HG02610 (cell line): ENCODE measurements at regions not wholly inside any gene's neighbourhood (a gene's known extent, or its start where the extent isn't known, plus 50 kb on each side); places are given as distances from the start of the nearest gene placed in this dataset.

Experiments used
- ATAC-seq: cut with Tn5 transposase; IDR thresholded peaks from one replicate; pipeline ENCODE4 v1.9.1; 2021; ENCODE audit warnings: mild to moderate bottlenecking, moderate library complexity; ENCODE audit not compliant: unreplicated experiment

DNA sequence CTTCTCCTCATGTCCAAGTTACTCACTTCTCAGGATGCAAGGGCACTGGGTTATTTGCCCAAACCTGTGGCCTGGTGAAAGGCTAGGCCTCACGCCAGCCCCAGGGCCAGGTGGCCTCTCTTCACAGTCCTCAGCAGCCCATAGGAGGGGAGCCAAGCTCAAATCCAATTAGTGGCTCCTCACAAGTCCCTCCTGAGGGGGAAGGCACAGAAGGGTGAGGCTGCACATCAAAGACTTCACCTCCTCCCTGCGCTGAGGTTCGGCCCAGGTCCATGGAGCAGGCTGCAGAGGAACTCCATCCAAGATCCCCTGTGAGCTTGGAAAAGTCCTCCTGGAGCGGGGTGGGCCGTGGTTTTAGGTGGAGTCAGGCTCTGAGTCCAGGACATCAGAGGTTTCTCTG is 320.0 kb downstream of the FOXL1 start:
- no peak for ATAC-seq

DNA sequence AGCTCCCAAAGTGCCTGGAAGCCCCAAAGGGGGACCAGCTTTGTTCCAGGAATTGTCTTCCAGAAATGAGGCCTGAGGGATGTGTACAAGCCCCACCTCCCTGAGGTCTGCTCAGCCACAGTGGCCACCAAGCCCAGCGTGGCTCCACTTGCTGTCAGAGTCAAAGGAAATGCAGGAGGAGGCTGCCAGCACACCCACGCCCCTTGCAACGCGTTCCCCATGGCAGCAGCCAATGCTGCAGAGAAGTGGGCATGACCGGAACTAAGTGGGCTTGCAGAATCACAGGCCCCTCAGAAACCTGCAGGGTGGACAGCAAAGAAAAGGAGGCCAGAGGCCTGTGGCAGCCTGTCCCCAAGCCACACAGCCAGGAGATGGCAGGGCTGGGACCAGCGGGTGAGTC is 320.8 kb downstream of the FOXL1 start:
- ATAC-seq: no peak

DNA sequence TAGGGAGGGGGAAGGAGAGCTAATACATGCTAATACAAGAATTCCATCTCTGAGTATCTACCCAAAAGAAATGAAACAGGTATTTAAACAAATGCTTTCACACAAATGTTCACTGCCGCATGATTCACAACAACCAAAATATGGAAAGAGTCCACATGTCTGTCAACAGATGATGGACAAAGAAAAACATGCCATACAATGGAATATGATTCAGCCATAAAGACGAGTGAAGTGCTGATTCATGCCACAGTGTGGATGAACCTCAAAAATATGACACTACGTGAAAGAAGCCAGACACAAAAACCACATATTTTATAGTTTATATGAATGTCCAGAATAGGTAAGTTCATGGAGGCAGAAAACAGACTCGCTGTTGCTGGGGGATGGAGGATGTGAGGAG is 321.4 kb downstream of the FOXL1 start:
- ATAC-seq: no peak

DNA sequence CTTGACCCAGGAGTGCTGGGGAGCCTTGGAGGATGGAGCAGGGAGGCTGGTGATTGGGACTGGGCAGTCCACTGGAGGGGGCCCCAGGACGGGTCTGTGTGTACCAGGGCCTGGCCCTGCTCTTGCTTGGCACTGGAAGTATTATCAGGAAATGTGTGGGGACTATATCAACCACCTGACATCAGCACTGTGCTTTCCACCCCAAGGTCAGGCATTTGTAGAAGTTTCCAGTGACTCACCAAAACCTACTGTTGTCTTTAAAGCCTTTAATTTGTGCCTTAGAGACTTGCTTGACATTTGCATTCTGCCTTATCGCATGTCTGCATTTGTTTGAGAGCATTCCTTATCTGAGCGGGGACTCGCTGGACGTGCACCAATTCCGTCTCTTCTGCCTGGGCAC is 323.1 kb downstream of the FOXL1 start:
- no peak for ATAC-seq

DNA sequence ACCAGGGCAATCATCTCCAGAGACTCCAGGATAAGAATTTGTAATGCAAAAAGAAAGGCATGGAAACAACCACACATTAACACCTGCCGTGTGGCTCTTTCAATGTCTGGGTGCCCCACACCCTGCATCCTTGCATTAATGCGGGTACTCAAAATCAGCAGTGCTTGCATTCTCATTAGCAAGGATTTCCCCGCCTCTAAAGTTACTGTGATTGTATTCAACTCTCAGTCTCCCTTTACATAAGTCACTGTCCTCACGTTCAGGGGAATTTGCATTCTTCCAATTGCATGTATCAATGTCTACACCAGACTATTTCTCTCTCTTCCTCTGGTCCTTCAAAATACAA is 324.3 kb downstream of the FOXL1 start:
- ATAC-seq: no peak

DNA sequence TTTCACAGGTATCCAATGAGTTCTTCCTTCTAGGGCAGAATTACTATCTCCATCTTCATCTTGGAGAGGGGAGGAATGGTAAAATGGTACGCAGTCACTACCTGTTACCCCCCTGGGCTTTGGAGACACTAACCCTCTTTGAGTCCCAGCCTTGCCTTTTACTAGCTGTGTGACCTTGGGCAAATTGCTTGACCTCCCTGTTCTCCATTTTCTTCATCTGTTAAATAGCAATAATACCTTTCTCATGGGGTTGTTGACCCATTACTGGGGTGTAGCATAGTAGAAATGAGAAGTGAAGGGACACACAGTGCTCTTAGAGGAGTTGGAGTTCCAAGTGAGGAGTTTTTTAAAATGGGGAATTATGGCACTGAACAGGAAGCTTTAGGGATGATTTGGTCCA is 324.7 kb downstream of the FOXL1 start:
- no peak for ATAC-seq

DNA sequence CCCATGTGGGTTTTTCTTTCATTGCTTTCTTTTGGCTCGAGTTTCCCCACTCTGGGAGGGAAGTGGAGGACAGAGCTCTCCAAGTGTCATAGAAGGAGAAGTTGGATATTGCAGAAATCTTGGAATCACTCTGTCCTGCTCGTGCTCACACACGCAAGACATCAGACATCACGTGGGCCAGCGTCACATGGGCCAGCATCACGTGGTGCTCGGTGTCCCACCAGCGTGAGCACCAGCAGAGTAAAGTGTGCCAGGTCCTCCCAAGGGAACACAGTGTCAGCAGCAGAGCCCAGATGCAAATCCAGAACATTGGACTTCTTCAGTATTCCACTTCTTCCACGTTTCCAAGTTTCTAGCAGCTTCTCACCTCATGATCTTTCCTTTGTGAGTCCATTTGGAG is 327.0 kb downstream of the FOXL1 start:
- no peak for ATAC-seq

DNA sequence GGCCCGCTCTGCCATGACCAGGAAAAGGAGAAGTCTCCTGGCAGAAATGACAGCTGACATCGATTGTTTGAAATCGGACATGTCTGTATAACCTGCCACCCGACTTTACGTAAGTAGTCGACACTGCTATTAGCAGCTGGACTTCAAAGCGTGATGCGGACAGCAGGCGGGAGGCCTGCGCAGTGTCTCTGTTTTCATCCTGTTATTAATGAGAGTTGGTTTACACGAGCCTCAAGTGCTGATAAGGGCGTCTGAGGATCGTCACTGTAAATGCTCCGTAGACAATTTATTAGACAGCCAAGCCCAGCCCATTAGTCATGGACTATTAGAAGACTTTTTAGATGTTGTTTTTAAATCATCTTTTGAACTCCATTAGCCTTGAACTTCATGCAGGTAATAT is 328.3 kb downstream of the FOXL1 start:
- no peak for ATAC-seq

DNA sequence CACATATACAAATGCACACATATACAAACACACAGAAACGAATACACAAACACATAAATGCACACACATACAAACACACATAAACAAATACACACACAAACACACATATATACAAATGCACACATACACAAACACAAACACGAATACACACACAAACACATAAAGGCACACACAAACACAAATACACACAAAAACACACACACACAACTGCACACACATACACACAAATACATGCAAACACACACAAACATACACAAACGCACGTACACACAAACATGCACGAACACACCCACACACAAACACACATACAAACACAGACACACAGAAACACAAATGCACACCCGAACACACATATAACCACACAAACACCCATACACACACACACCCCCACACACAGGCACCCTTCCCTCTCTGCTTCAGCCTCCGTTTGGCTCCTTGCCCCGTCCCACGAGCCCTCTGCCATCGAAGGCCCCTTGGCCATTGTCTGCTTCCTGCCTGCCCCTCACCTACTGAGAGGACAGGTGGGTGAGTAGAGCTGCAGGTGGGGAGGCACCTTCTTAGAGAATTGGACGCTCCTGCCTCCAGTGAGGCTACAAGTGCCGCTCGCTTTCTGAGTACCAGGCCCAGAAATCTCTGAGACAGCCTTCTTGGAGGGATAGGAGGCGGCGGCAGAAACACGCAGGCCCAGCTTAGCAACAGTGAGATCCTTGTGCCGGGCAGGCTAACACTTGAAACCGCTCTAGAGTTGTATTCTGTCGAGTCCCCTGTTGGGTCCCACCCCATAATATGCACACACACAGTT is 331.2 kb downstream of the FOXL1 start:
- ATAC-seq: no peak

DNA sequence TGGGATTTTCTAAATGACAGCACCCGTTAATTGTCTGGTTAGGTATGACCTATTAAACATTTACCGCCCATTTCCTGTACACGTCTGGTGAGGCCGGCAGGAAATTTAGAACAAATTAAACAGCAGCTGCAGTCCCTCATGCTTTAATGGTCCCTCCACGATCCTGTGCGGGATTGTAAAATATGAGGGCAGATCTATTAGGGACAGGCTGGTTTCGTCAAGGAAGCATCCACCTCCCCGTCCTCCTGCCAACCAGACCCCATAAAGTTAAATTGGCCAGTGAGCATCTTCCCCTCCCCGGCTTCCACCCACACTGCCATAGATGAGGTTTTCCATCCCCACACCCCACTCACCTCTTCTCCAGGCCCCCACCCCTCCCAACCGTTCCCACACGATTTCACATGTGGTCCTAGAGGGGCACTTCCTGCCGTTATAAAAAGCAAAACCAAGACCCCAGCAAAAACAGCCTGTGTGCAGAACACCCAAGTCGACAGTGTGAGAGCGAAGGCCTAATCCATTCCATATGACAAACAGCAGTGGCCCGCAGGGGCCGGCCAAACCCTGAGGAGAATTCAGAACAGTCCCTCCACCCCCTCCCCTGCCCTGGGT is 331.9 kb downstream of the FOXL1 start:
- no peak for ATAC-seq

DNA sequence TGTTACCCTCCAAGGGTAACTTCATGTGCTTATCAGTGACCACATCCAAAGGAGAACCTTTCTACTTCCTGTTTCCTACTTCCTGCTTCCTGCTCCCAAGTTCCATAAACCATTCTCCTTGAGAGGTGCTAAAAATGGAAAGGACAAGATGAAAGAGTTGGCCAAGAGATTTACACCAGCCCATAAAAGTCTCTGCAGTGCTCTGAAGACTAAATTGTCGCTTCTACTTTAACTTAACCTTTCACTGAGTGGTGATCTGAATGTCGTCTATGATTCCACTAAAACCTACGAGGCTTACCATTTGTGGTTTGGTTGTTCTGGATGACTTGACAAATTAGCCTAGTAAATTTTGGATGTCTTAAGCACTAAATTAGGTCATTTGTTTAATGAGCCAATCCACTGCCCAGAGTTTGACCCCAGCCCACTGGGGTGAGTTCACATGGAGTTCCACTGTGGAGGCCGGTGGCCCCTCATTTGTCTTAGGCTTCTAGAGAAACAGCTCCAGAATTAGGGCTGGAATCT is 333.1 kb downstream of the FOXL1 start:
- no peak for ATAC-seq

DNA sequence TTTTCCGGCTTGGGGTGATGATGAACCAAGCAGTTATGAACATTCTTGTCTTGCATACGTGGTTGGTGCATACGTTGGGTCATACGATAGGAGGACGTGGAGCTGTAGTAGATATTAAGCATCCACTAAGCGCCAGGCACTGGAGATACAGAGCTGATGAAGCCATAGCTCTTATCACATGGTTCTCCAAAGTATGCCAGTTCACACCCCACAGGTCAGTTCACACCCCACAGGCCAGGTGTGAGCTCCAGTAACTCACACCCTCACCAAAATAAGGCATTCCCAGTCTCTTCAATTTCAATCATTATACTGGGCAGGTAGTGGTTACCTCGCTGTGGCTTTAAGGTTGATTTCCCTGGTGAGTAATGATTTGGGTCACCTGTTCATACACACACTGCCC is 335.5 kb downstream of the FOXL1 start:
- no peak for ATAC-seq

DNA sequence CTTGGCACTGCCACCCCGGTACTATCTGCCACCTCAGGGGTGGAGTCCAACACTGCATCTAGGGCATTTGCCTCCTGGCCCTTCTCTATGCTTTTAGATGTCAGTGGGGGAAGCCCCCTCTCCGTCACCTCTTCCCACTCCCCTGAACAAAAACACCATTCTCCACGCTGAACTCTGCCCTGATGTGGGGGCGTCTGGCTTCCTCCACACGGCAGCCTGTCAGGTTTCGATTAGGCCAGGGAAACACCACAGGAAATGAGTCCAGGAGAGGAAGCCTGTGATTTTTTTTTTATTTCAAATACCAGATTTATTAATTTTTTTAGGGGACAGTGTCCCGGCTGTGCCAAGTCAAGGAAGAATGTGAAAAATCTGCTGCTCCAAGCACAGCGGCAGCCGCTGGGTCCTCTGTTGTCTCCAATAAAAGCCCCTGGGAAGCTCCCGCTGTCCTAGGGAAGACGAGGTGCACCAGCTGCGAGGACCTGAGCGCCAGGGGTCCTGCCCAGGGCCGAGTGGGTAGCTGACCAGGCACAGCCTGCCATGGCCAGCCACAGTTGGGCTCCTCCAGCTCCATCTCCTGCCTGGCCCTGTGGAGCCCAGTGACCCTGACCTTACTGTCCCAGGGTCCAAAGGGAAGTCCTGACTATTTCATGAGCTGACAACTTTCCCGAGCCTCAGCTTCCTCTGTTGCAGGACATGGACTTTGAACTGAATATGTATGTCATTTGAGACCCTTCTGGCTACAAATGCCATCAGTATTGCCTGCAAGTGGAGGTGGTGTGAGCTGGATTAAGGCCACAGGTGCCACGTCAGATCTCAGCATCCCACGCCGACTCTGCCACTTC is 336.7 kb downstream of the FOXL1 start:
- ATAC-seq: no peak

DNA sequence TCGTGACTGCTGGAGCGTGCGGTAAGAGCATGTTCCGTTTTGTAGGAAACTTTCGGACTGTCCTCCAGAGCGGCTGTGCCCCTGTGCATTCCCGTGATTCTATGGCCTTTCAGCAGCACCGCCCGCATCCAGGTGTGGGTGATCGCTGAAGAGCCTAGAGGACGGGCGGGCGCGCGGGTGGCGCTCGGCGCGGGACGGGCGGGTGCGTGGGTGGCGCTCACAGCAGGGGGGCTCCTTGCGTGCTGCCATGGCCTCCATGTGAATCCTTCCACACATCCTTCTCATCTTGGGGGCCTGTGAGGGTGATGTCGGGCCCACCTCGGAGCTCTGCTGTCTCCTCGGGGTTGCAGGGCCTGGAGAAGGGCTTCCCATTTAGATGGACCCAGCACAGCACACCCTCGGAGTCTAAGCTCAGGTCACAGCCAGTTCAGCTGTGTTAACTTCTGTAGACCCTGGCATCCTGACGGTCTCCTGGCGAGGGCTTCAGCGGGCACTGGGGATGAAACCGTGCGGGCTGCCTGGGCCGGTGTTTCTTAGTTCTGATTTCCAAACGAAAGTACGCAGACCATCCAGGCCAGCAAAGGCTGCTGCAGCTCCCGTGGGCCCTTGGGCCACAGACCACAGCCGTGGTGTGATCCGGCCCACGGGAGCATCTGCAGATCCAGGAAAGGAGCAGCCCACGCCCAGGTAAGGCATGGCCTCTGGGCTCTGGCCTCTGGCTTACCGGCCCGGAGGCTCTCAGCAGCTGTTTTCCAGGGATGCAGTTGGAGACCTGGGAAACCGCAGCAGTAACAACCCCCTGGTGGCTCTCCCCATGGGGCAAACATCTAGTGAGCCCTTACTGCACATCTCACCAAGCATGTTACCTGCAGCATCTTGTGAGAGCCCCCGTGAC is 339.4 kb downstream of the FOXL1 start:
- no peak for ATAC-seq

DNA sequence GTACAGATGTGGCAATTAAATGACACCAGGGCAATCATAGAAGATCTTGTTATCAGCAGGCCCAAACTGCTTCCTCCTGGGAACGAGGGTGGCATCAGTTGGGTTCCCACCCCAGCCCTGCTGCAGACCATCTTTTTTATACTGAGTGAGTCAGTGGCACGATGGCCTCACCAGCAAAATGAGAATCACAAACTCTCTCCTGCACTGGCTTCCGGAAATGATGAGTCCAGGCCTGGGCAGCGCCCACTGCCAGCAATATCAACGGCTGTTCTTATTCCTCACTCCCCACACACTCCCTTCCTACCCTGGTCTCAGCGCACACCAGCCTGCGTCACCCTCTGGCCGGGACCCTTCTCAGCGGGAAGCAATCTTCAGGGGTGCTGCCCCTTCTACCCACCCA is 340.3 kb downstream of the FOXL1 start:
- ATAC-seq: no peak

DNA sequence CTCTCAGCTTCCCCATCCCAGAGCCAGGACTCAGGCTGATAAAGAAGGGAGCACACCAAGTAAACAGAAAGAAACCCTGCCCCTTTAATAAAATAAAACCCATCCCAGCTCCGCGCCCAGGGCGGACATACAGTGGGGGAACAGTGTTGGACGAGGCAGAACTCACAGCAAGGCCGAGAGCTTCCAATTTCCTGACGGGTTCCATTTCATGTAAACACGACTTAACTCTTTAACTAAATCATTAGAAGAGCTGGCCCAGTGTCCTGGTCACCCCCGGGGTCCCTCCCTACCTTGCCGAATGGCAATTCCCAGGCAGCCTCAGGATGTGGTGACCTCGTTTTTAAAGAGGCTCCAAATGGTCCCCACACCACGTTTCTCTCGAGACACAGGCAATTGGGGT is 340.7 kb downstream of the FOXL1 start:
- no peak for ATAC-seq

DNA sequence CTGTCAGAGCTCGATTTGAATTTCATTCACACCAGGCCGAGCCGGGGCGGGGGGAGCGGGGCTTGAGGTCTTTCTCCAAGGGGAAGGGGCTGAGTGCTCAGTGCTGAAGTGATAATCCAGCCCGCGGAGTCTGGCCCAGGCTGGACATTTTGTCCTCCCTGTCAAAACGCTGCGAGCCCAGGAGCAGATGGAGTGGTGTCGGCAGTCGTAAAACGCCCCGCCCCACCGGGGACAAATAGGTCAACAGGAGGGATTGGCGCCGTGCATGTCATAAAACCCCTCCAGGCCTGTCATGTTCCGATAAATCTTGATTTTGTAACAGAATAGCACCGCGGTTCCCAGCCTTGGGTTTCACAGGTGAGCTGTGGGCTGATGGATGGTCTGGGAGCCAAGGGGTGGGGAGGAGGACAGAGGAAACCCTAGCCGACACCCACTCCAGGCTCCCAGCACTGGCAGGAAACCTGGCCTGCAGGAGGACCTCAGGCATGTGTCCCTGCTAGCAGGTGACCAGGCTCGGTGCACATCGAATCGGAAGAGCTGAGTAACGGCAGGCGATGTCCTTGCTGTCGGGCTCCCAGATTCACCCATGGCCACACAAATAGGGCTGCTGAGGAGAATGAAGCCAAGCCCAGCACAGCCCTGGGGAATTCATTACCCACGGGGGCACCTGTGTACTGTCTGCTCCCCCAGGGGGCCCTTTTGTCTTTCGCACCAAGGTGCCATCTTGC is 341.4 kb downstream of the FOXL1 start:
- no peak for ATAC-seq

DNA sequence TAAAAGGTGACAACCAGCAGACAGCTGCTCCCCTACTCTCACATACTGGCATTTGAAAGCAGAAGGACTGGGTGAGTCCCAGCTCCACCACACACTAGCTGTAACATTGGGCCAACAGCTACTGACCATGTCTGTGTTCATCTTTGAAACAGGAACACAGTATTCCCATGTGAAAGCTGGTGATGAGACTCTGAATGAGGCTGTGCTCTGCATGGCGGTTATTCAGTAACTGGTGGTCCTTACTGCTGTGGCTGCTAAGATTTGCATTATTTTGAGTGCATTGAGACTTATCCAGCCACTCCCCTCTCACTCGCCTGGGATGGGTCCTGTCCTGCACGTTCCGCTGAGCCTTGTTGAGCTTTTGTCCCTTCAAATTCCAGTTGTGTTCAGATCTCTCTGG is 342.9 kb downstream of the FOXL1 start:
- no peak for ATAC-seq

DNA sequence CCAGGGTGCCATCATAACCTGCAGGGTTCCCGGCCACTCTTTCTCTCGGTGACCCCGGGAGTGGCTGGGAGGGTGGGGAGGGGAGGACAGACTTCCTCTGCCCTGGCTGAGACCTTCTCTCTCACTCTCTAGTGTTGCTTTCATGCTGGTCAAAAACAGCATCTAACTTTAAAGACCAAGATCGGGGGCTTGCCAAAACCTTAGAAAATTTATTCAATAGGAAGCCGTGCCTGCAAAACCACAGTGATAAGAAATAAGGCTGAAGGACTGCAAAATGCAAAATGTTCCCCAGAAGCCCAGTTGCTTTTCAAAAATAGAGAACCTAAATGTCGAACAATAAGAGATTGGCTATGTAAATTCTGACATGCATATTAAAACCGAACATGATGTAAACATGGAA is 344.0 kb downstream of the FOXL1 start:
- no peak for ATAC-seq

DNA sequence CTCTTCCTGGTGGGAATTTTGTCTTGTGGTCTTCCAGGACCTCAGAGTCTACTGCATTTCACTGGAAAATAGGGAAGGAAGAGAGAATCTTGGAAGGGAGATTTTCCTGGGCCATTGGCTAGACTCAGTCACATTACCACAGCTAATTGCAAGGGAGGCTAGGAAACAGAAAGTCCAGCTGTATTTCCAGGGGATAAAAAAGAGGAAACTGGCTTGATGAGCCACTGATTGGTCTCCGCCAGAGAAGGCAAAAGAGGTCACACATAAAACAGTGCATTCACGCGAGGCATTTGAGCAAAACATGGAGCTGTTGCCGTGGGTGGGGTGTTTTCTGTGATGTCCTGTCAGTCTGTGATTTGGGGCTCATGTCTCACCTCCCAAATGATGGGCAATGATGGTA is 345.3 kb downstream of the FOXL1 start:
- ATAC-seq: no peak
